Thyroid gland (tissue), 4 donors: ENCODE measurements at regions not wholly inside any gene's neighbourhood (a gene's known extent, or its start where the extent isn't known, plus 50 kb on each side); places are given as distances from the start of the nearest gene placed in this dataset.

Experiments
- POLR2A ChIP-seq, 2 donors: fragments of 450-650 bp; IDR thresholded peaks; one replicate each; pipeline ENCODE4 v1.6.1; 2017; ENCODE audit warnings: antibody characterized with exemption in 2 of 2, mild to moderate bottlenecking in 2 of 2, moderate library complexity in 1 of 2
- TF ChIP-seq, protein P1 (sequence below), 6 experiments: fragments of 200-600 bp in 3 of 6; fragments of 450-650 bp in 3 of 6; sonication (generic) in 3 of 6; IDR thresholded peaks; one replicate each; pipeline ENCODE4 v1.5.1; 2016 to 2019; ENCODE audit warnings: antibody characterized with exemption in 6 of 6, mild to moderate bottlenecking in 2 of 6, inconsistent platforms in 1 of 6, moderate library complexity in 1 of 6

DNA sequence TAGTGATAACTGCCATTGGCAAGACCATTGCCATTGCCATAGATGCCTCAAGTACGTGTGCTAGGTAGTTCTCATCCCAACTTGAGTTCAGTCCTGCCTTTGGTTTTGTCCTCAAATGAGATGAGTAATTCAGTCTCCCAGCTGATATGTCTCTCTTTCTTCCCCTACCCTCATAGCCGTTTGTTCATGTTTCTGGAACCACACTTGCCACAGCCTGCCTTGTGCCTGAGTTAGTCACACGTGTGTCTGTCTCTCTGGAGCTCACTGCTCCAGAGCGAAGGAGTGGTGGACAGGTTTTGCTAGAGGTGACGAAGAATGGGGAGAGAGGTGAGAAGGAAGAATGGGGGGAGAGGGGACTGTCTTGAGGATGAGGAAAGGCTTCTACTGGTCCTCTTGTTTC lies 88.0 kb upstream of the IGF1R start:
- no peak for TF ChIP-seq POLR2A (IDR thresholded peaks at IDR 0.05)
- TF ChIP-seq, protein P1, sequence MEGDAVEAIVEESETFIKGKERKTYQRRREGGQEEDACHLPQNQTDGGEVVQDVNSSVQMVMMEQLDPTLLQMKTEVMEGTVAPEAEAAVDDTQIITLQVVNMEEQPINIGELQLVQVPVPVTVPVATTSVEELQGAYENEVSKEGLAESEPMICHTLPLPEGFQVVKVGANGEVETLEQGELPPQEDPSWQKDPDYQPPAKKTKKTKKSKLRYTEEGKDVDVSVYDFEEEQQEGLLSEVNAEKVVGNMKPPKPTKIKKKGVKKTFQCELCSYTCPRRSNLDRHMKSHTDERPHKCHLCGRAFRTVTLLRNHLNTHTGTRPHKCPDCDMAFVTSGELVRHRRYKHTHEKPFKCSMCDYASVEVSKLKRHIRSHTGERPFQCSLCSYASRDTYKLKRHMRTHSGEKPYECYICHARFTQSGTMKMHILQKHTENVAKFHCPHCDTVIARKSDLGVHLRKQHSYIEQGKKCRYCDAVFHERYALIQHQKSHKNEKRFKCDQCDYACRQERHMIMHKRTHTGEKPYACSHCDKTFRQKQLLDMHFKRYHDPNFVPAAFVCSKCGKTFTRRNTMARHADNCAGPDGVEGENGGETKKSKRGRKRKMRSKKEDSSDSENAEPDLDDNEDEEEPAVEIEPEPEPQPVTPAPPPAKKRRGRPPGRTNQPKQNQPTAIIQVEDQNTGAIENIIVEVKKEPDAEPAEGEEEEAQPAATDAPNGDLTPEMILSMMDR (IDR thresholded peaks at IDR 0.05) = no peak
